Panc1 (cell line): ENCODE measurements at regions not wholly inside any gene's neighbourhood (a gene's known extent, or its start where the extent isn't known, plus 50 kb on each side); places are given as distances from the start of the nearest gene placed in this dataset.

Experiments
- ATAC-seq: fragments of 200-7000 bp; cut with Tn5 transposase; 2 replicates; pipeline ENCODE4 v1.9.1; 2020; ENCODE audit warnings: mild to moderate bottlenecking, moderate library complexity
- BruUV-seq: library from RNA; stranded (reverse); fragments of 400-500 nt; replicated peaks from 2 replicates; lab custom pipeline; 2021; lab: Mats Ljungman, UMichigan
- CTCF ChIA-PET: fragments of 300-600 bp; sonication (Branson Sonifier 250); formaldehyde crosslinking; loops from one replicate; lab custom pipeline; 2022; ENCODE audit warnings: antibody characterized with exemption; lab: Charles Lee
- POLR2A ChIA-PET: fragments of 300-600 bp; sonication (Branson Sonifier 250); formaldehyde crosslinking; loops from one replicate; lab custom pipeline; 2022; ENCODE audit warnings: antibody characterized with exemption; lab: Charles Lee
- DNase-seq: peaks from one replicate; pipeline ENCODE4 v3.0.0-alpha.2; 2010; ENCODE audit warnings: low read depth, low spot score
- H3K27ac ChIP-seq: 2 replicates; pipeline ENCODE4 v1.5.1; 2011; ENCODE audit warnings: mild to moderate bottlenecking, low read length, inconsistent platforms
- H3K27me3 ChIP-seq: fragments of 200-500 bp; sonication (Bioruptor generic); 2 replicates; pipeline ENCODE4 v1.6.0; 2014; ENCODE audit warnings: low read length, inconsistent platforms; ENCODE audit not compliant: control insufficient read depth, insufficient read depth
- H3K36me3 ChIP-seq: fragments of 200-500 bp; sonication (Bioruptor generic); 2 replicates; pipeline ENCODE4 v1.5.1; 2014; ENCODE audit warnings: inconsistent platforms, mild to moderate bottlenecking, low read length, moderate library complexity; ENCODE audit not compliant: control insufficient read depth, insufficient read depth
- H3K4me1 ChIP-seq: 2 replicates; pipeline ENCODE4 v1.5.1; 2011; ENCODE audit warnings: inconsistent platforms, mild to moderate bottlenecking, low read length, moderate library complexity; ENCODE audit not compliant: control insufficient read depth, insufficient read depth
- H3K4me3 ChIP-seq, 2 experiments: 2 replicates each; pipeline ENCODE4 v1.5.1; 2011 to 2012; ENCODE audit warnings: low read depth in 2 of 2, low read length in 2 of 2, mild to moderate bottlenecking in 2 of 2, inconsistent platforms in 1 of 2, moderate library complexity in 1 of 2
- H3K9me3 ChIP-seq: fragments of 200-500 bp; sonication (Bioruptor generic); 2 replicates; pipeline ENCODE4 v1.5.1; 2014; ENCODE audit warnings: low read depth, mild to moderate bottlenecking, inconsistent platforms, low read length, moderate library complexity; ENCODE audit not compliant: control insufficient read depth, insufficient read depth
- POLR2AphosphoS5 ChIP-seq: IDR thresholded peaks from 2 replicates; pipeline ENCODE4 v1.6.1; 2012; ENCODE audit warnings: mild to moderate bottlenecking, low read depth, low read length, moderate library complexity
- SIN3A ChIP-seq: IDR thresholded peaks from 2 replicates; pipeline ENCODE4 v1.6.1; 2012; ENCODE audit warnings: low read depth, mild to moderate bottlenecking, low read length, moderate library complexity, borderline replicate concordance; ENCODE audit not compliant: insufficient read depth
- TCF7L2 ChIP-seq: IDR thresholded peaks from 2 replicates; pipeline ENCODE4 v1.6.1; 2011; ENCODE audit warnings: mild to moderate bottlenecking, low read depth, low read length, inconsistent platforms
- in situ Hi-C: cut with HindIII; loops from 2 replicates; pipeline ENCODE4 v1.10.0; 2016; ENCODE audit warnings: low sequenced_read_pairs, low pct_unique_long_range_greater_than_20kb
- intact Hi-C: fragments of 100-400 bp; cut with micrococcal nuclease; formaldehyde crosslinking; loops from one replicate; pipeline ENCODE4 v1.10.0; 2022; ENCODE audit not compliant: unreplicated experiment
- TF ChIP-seq, protein P1 (sequence below): fragments of 450-650 bp; IDR thresholded peaks from 2 replicates; pipeline ENCODE4 v1.5.1; 2017; ENCODE audit warnings: mild to moderate bottlenecking
- TF ChIP-seq, protein P2 (sequence below), 2 experiments: IDR thresholded peaks; 2 replicates each; pipeline ENCODE4 v1.6.1; 2011 to 2012; ENCODE audit warnings: low read depth in 2 of 2, control low read depth in 1 of 2, low read length in 1 of 2, mild to moderate bottlenecking in 1 of 2, moderate library complexity in 1 of 2; ENCODE audit not compliant: insufficient read depth in 1 of 2

GRCh38 chr14:26067341-26067740 lies 530.5 kb downstream of the NOVA1 start:
- TF ChIP-seq SIN3A: no peak
- no peak for TF ChIP-seq TCF7L2
- TF ChIP-seq POLR2AphosphoS5: no peak
- TF ChIP-seq, protein P1, sequence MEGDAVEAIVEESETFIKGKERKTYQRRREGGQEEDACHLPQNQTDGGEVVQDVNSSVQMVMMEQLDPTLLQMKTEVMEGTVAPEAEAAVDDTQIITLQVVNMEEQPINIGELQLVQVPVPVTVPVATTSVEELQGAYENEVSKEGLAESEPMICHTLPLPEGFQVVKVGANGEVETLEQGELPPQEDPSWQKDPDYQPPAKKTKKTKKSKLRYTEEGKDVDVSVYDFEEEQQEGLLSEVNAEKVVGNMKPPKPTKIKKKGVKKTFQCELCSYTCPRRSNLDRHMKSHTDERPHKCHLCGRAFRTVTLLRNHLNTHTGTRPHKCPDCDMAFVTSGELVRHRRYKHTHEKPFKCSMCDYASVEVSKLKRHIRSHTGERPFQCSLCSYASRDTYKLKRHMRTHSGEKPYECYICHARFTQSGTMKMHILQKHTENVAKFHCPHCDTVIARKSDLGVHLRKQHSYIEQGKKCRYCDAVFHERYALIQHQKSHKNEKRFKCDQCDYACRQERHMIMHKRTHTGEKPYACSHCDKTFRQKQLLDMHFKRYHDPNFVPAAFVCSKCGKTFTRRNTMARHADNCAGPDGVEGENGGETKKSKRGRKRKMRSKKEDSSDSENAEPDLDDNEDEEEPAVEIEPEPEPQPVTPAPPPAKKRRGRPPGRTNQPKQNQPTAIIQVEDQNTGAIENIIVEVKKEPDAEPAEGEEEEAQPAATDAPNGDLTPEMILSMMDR: no peak
- TF ChIP-seq, protein P2, sequence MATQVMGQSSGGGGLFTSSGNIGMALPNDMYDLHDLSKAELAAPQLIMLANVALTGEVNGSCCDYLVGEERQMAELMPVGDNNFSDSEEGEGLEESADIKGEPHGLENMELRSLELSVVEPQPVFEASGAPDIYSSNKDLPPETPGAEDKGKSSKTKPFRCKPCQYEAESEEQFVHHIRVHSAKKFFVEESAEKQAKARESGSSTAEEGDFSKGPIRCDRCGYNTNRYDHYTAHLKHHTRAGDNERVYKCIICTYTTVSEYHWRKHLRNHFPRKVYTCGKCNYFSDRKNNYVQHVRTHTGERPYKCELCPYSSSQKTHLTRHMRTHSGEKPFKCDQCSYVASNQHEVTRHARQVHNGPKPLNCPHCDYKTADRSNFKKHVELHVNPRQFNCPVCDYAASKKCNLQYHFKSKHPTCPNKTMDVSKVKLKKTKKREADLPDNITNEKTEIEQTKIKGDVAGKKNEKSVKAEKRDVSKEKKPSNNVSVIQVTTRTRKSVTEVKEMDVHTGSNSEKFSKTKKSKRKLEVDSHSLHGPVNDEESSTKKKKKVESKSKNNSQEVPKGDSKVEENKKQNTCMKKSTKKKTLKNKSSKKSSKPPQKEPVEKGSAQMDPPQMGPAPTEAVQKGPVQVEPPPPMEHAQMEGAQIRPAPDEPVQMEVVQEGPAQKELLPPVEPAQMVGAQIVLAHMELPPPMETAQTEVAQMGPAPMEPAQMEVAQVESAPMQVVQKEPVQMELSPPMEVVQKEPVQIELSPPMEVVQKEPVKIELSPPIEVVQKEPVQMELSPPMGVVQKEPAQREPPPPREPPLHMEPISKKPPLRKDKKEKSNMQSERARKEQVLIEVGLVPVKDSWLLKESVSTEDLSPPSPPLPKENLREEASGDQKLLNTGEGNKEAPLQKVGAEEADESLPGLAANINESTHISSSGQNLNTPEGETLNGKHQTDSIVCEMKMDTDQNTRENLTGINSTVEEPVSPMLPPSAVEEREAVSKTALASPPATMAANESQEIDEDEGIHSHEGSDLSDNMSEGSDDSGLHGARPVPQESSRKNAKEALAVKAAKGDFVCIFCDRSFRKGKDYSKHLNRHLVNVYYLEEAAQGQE (IDR thresholded peaks at IDR 0.05; ENCODE audit: insufficient read depth in 1 of 2, low read depth in 2 of 2, low read length in 1 of 2): no peak
- no TSS peak for BruUV-seq
- POLR2A ChIA-PET: no interaction called here
- in situ Hi-C loops: no loop called here
- DNase-seq (no peak), ATAC-seq (no peak)
- Histone ChIP-seq H3K4me1 (no peaks in the 10 kb centered on the region), H3K9me3 (no peaks in the 10 kb centered on the region), H3K36me3 (no peaks in the 10 kb centered on the region), H3K27me3 (no peaks in the 10 kb centered on the region), H3K27ac (no peak overlapping the region), H3K4me3 (no peak overlapping the region)
- CTCF ChIA-PET: no interaction called here
- intact Hi-C loops: no loop called here

DNA sequence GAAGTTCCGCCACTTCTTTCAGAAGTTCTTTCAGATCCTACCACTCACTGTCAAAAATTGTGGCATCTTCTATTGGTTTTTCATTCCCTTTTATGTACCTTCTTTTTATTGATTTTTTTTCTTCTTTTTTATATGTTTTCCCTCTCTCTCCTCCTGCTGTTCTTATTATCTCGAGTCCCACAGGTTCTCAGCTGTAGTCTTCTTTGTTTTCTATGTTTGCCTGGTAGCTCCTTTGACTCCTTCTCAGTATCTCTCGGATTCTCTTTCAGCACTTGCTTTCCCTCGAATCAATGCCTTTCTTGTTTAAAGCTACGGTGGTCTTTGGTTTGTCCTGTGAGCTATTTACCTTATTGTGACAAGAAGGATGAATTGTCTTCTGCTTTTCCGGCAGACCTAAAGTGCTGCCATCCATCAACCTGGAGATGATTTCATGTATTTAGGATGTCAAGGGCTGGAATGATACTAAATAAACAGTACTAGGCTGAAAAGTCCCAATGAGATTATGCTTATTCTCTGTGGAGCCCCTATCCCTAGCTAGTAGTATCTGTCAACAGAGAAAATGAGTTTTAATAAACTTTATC lies 541.7 kb downstream of the NOVA1 start:
- Histone ChIP-seq H3K4me3 (no peak overlapping the region), H3K4me1 (no peaks in the 10 kb centered on the region), H3K27me3 (no peaks in the 10 kb centered on the region), H3K9me3 (no peaks in the 10 kb centered on the region), H3K27ac (no peak overlapping the region), H3K36me3 (no peaks in the 10 kb centered on the region)
- POLR2A ChIA-PET: no interaction called here
- intact Hi-C loops: no loop called here
- DNase-seq (no peak), ATAC-seq (no peak)
- in situ Hi-C loops: no loop called here
- CTCF ChIA-PET: no interaction called here
- BruUV-seq: no TSS peak
- TF ChIP-seq POLR2AphosphoS5: no peak
- TF ChIP-seq TCF7L2: no peak
- no peak for TF ChIP-seq SIN3A
- TF ChIP-seq, protein P2 (IDR thresholded peaks at IDR 0.05; ENCODE audit: insufficient read depth in 1 of 2, low read depth in 2 of 2, low read length in 1 of 2): no peak
- TF ChIP-seq, protein P1: no peak
